ENCODE measurements at regions not wholly inside any gene's neighbourhood (a gene's known extent, or its start where the extent isn't known, plus 50 kb on each side); places are given as distances from the start of the nearest gene placed in this dataset.

DNA sequence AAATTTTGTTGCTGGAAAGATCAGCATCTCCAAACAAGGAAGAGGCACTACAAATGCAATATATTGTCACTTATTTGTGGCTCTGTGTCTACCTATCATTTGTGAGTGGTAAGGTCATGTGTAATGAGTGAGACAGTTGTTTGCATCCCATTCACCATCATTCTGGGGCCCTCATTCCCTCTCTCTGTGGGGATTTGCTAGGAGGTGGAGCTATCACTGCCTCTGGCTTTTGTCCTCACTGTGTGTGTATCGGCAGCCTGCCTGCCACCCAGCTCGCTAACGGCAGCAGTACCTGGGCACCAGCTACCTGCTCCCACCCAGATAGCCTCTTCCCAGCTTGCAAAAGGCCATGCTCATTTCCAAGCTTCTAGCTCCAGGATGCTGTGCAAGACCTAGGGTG is 379.2 kb upstream of the ZFHX3 start:
- Mint-ChIP-seq H3K4me3 (ENCODE audit: unreplicated experiment) (no peak overlapping the region), H3K27me3 (ENCODE audit: unreplicated experiment) (peaks cover 10% of the 10 kb centered on the region), H3K9me3 (ENCODE audit: unreplicated experiment) (no peaks in the 10 kb centered on the region), H3K27ac (ENCODE audit: unreplicated experiment) (no peak overlapping the region), H3K4me1 (ENCODE audit: unreplicated experiment) (peaks cover 11% of the 10 kb centered on the region), H3K36me3 (ENCODE audit: low read depth, unreplicated experiment) (no peaks in the 10 kb centered on the region)
- no peak for DNase-seq (ENCODE audit: low spot score)
- TF ChIP-seq CTCF (IDR thresholded peaks at IDR 0.05; ENCODE audit: unreplicated experiment), result no peak

DNA sequence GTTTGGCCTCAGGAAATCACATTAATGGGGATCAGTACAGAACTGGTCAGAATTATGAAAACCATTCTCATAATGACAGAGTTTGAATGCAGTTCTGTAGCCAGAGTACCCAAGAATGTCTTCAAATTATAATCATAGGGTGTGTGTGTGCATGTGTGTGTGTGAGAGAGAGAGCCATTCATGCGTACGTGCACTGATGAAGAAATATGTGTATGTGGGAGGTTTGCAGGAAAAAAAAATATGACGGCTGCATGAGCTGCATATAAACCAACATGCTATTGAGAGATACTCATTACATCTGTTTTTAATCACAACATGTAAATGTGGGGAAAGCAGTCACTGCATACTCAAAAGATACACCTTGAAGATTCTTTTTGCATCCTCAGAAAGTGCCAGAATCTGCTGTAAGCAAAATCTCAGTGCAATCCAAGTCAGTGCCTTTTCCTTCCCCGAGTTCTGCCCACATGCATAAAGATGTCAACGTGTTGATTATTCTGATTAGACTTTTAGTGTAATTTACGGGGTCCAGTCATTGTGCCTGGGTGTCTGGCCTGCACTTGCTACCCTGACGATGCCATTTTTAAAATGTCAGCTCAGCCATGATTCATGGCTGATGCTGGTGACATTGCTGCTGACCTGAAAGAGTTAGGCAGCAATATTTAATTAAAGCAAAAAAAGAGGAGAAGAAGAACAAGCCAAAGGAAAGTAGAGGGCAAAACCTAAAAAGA is 378.7 kb upstream of the ZFHX3 start:
- peaks cover 17% of the 10 kb centered on the region for H3K4me1 Mint-ChIP-seq (ENCODE audit: unreplicated experiment)
- no peak for TF ChIP-seq CTCF (IDR thresholded peaks at IDR 0.05; ENCODE audit: unreplicated experiment)
- peaks cover 10% of the 10 kb centered on the region for H3K27me3 Mint-ChIP-seq (ENCODE audit: unreplicated experiment)
- no peak for DNase-seq (ENCODE audit: low spot score)
- no peak overlapping the region for H3K27ac Mint-ChIP-seq (ENCODE audit: unreplicated experiment)
- no peak overlapping the region for H3K4me3 Mint-ChIP-seq (ENCODE audit: unreplicated experiment)
- no peaks in the 10 kb centered on the region for H3K36me3 Mint-ChIP-seq (ENCODE audit: low read depth, unreplicated experiment)
- H3K9me3 Mint-ChIP-seq (ENCODE audit: unreplicated experiment), result no peaks in the 10 kb centered on the region

DNA sequence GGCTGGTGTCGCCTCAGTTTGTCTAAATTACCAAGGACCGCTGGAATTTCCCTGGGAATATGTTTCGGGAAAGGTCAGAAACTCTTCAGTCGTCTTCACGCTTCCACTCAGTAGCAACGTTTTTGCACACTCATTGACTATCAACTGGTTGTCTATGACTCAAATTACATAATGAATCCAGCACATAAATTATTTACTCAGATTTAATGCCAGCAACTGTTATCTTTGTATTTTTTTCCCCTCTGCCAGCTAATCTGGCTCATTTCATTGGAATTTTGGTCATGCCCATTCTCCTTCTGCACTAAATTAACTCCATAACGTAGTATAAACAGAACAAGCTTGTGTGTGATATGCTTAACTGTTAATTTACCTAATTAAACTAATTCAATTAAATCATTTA is 372.7 kb upstream of the ZFHX3 start:
- Mint-ChIP-seq H3K27ac (ENCODE audit: unreplicated experiment) (no peak overlapping the region), H3K4me1 (ENCODE audit: unreplicated experiment) (peaks cover 20% of the 10 kb centered on the region), H3K27me3 (ENCODE audit: unreplicated experiment) (peaks cover 10% of the 10 kb centered on the region), H3K9me3 (ENCODE audit: unreplicated experiment) (no peaks in the 10 kb centered on the region), H3K36me3 (ENCODE audit: low read depth, unreplicated experiment) (no peaks in the 10 kb centered on the region), H3K4me3 (ENCODE audit: unreplicated experiment) (no peak overlapping the region)
- TF ChIP-seq CTCF (IDR thresholded peaks at IDR 0.05; ENCODE audit: unreplicated experiment), result no peak
- no peak for DNase-seq (ENCODE audit: low spot score)

- peaks cover 20% of the 10 kb centered on the region for H3K4me1 Mint-ChIP-seq (ENCODE audit: unreplicated experiment)
- no peaks in the 10 kb centered on the region for H3K36me3 Mint-ChIP-seq (ENCODE audit: low read depth, unreplicated experiment)
- no peak overlapping the region for H3K4me3 Mint-ChIP-seq (ENCODE audit: unreplicated experiment)
- H3K27ac Mint-ChIP-seq (ENCODE audit: unreplicated experiment), result no peak overlapping the region
- H3K27me3 Mint-ChIP-seq (ENCODE audit: unreplicated experiment), result peaks cover 7% of the 10 kb centered on the region
- no peaks in the 10 kb centered on the region for H3K9me3 Mint-ChIP-seq (ENCODE audit: unreplicated experiment)
- TF ChIP-seq CTCF (IDR thresholded peaks at IDR 0.05; ENCODE audit: unreplicated experiment), result no peak
- DNase-seq (ENCODE audit: low spot score), result no peak
Observed at GRCh38 chr16:73420244-73420643, 372.3 kb upstream of the ZFHX3 start.

- Mint-ChIP-seq H3K9me3 (ENCODE audit: unreplicated experiment) (no peaks in the 10 kb centered on the region), H3K27me3 (ENCODE audit: unreplicated experiment) (peaks cover 2% of the 10 kb centered on the region), H3K4me3 (ENCODE audit: unreplicated experiment) (no peak overlapping the region), H3K4me1 (ENCODE audit: unreplicated experiment) (peaks cover 17% of the 10 kb centered on the region), H3K27ac (ENCODE audit: unreplicated experiment) (no peak overlapping the region), H3K36me3 (ENCODE audit: low read depth, unreplicated experiment) (no peaks in the 10 kb centered on the region)
- no peak for DNase-seq (ENCODE audit: low spot score)
- TF ChIP-seq CTCF (IDR thresholded peaks at IDR 0.05; ENCODE audit: unreplicated experiment), result no peak
Observed at GRCh38 chr16:73418691-73419090, 370.8 kb upstream of the ZFHX3 start.
